GM20000 (cell line): ENCODE measurements at regions not wholly inside any gene's neighbourhood (a gene's known extent, or its start where the extent isn't known, plus 50 kb on each side); places are given as distances from the start of the nearest gene placed in this dataset.

Experiments
- DNase-seq: peaks from one replicate; pipeline ENCODE4 v3.0.0; 2012; ENCODE audit warnings: low spot score
- TF ChIP-seq, protein P1 (sequence below): IDR thresholded peaks from 2 replicates; pipeline ENCODE4 v1.5.1; 2012; ENCODE audit warnings: mild to moderate bottlenecking, control low read depth; ENCODE audit errors: extremely low read depth, missing control alignments

DNA sequence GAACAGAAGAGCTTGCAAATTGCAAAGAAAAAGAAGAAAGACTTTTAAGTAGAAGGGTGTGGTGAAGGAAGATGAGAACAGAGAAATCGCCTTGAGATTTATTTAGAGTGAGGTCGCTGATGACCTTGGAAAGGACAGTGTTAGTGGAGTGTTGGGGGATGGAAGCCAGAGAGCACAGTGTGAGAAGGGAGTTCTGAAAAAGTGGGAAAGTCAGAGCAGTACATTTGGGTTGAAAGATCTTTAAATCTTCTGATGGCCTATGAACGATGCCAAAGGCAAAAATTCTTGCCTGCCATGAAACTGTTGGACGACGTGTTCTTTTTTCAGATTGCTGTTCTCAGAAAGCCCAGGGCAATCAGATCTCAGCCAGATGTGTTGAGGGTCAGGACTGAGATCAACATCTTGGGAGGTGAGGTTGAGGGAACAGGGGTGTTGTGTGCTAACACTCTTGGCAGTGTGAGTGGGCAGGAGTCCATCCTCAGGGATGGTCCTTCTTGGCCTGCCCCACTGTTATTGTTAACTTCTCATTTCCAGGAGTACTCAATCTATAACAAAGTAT lies 330.1 kb downstream of the MAP2K6 start:
- DNase-seq: no peak
- TF ChIP-seq, protein P1, sequence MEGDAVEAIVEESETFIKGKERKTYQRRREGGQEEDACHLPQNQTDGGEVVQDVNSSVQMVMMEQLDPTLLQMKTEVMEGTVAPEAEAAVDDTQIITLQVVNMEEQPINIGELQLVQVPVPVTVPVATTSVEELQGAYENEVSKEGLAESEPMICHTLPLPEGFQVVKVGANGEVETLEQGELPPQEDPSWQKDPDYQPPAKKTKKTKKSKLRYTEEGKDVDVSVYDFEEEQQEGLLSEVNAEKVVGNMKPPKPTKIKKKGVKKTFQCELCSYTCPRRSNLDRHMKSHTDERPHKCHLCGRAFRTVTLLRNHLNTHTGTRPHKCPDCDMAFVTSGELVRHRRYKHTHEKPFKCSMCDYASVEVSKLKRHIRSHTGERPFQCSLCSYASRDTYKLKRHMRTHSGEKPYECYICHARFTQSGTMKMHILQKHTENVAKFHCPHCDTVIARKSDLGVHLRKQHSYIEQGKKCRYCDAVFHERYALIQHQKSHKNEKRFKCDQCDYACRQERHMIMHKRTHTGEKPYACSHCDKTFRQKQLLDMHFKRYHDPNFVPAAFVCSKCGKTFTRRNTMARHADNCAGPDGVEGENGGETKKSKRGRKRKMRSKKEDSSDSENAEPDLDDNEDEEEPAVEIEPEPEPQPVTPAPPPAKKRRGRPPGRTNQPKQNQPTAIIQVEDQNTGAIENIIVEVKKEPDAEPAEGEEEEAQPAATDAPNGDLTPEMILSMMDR: no peak

DNA sequence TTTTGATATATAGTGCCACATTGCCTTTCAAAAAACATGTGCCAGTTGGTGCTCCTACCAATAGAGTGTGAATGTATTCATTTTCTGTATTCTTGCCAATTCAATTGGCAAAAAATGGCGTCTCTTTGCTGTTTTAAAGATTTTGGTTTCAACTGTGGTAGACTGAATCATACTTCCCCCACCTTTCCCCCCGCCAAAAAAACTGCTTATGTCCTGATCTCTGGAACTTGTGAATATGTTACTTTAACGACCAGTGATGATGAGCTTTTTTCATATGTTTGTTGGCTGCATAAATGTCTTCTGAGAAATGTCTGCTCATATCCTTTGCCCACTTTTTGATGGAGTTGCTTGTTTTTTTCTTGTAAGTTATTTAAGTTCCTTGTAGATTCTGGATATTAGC lies 325.1 kb upstream of the KCNJ16 start:
- no peak for DNase-seq
- TF ChIP-seq, protein P1: no peak

DNA sequence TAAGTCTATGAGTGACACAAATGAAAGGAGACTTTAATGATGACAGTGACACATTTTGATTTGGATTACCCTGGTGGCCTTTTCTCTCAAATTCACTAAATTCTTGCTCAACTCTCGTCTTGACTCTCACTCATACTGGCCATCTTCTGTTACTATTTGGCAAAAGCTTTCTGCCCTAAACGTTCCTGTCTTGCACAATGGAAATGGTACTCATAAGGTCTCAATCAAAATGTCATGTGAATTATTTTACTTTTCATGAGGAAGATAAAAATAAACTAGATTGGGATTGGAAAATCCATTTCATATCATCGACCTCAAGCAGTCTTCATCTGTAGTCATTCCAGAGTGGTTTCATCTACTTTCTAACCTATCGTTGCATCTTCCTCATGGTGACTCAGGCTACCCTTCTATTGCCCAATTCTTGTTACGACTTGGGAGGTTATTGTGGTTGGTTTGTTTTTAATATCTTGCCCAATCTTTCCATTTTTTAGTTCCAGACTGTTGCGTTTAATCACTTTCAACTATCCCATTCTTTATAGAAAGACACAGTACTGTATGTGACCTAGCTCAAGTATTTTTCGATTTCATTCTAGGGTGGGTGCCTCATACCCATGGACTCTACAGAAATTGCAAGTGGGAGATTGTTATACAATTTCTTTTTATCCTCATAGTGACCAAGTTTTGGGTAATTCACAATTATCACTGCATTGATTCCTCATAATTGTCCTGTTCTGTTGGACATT lies 317.2 kb upstream of the KCNJ16 start:
- DNase-seq: no peak
- TF ChIP-seq, protein P1: no peak

DNA sequence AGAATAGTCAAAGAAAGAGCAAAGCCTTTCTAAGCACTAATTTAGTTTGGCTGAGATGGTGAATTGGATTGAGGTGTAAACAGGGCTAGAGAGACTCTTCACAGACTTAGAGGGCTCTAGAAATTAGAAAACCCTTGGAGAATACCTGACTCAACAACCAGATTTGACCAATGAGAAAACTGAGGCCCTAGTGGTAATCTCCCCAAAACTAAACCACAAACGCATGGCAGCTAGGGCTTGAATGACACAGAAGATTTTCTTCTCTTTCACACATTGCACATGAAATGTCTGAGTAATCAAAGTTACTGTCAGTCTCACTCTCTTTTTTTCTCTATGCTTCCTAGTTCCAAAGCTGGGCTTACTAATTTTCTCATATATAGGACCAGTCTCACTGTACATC lies 314.5 kb upstream of the KCNJ16 start:
- DNase-seq: no peak
- TF ChIP-seq, protein P1: no peak

DNA sequence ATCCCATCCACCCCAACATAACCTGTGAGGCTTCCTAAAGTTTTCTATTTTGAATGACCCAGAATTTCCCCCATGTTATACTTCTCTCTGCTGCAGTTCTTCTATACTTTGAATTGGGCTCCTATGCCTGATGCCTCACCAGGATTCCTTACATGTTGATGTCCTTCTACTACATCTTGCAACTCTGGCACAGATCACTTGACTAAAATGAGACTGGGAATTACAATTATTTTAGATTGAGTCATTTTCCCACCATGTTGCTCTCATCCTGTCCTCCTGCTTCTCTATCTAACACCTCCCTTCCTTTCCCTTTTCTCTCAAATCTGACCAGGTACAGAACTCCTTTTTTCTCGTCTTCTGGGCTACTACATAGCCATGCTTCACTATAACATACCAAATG lies 314.0 kb upstream of the KCNJ16 start:
- TF ChIP-seq, protein P1: no peak
- no peak for DNase-seq

DNA sequence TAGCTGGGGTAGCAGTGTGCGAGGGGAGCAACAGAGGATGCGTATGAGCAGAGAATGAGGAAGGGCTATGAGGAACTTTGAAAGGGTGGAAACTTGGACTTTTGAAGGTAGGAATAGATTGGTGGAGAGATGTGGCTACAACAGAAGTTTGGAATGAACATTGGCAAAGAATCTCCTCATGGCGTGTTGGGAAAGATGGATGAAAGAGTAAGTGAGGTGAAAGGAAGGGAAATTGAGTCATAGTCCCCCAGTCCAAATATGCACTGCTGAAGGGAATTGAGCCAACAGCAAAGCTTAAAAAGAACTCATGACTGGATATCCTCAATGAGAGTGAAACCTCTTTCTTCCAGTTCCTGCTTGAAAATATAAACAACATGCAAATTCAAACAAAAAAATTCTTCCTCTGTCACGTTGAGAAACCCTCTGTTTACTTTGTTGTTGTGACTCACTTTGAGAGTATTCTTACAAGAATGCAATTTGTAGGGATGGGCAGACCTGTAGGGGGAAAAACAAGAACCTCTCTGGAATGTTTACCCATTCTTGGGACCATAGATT lies 313.2 kb upstream of the KCNJ16 start:
- TF ChIP-seq, protein P1: no peak
- no peak for DNase-seq

DNA sequence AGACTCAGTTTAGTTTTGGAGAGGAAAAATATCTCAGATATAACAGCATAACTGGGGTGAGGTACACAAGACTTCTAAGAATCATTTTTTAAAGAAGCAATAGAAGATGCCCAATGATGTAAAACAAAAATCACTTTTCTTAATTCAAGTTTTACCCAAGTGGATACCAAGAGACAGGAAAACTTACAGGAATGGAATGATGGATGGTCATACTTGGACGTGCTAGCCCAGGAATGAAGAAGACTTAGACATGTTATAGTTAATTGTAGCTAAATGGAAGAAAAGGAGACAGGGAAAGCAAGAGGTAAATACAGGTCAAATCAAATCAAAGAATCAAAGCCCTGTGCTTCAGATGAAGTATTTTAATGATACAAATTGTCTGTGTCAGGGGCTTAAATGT lies 312.7 kb upstream of the KCNJ16 start:
- DNase-seq: no peak
- TF ChIP-seq, protein P1: no peak
